Activated naive CD4-positive, alpha-beta T cell treated with anti-CD3 and anti-CD28 coated beads, Interleukin-2, amount 50 U/mL, for 72 hours (primary cell): ENCODE measurements at regions not wholly inside any gene's neighbourhood (a gene's known extent, or its start where the extent isn't known, plus 50 kb on each side); places are given as distances from the start of the nearest gene placed in this dataset.
"Not testable (repeated sequence)": the region's sequence is repeated elsewhere in the genome, so short reads cannot be mapped to it uniquely, and the experiment has no call there.

Experiments used
- ATAC-seq, 2 donors: fragments of 150-1000 bp; cut with Tn5 transposase; 2 replicates each; pipeline ENCODE4 v1.10.0; 2021; ENCODE audit warnings: mild to moderate bottlenecking in 2 of 2, moderate library complexity in 2 of 2
- DNase-seq, 2 donors: peaks; one replicate each; pipeline ENCODE4 v3.0.0; 2021 to 2022; ENCODE audit warnings: low spot score in 2 of 2
- H3K27ac Mint-ChIP-seq, 2 donors: one replicate each; pipeline ENCODE4 v1.8.0; 2022; ENCODE audit warnings: mild to moderate bottlenecking in 2 of 2, mixed read lengths in 2 of 2
- H3K36me3 Mint-ChIP-seq, 2 donors: one replicate each; pipeline ENCODE4 v1.8.0; 2022; ENCODE audit warnings: mixed read lengths in 2 of 2
- H3K9me3 Mint-ChIP-seq, 2 donors: one replicate each; pipeline ENCODE4 v1.8.0; 2022; ENCODE audit warnings: mixed read lengths in 2 of 2

DNA sequence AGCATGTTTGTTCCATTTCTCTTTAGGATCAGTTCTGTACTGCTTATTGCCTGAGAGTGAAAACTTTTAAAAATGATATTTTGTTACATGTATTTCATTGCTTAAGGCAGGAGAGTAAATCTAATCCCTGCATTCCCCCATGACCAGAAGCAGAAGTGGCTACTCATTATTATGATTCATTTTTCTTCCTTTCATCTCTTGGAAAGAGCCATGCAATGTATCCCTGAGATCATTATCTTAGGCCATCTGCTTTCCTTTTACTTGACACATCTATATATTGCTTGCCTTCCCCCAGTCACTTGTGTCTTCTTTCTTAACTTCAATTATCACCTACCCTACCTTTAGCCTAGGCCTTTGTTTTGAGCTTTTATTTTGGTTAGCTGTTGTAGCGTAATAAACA lies 430.4 kb upstream of the CHRM3 start:
- ATAC-seq, result no peak
- H3K36me3 Mint-ChIP-seq, result no peaks in the 10 kb centered on the region
- DNase-seq, result no peak
- peaks cover 0 to 12% of the 10 kb centered on the region in 2 donors for H3K9me3 Mint-ChIP-seq
- H3K27ac Mint-ChIP-seq, result no peak overlapping the region

DNA sequence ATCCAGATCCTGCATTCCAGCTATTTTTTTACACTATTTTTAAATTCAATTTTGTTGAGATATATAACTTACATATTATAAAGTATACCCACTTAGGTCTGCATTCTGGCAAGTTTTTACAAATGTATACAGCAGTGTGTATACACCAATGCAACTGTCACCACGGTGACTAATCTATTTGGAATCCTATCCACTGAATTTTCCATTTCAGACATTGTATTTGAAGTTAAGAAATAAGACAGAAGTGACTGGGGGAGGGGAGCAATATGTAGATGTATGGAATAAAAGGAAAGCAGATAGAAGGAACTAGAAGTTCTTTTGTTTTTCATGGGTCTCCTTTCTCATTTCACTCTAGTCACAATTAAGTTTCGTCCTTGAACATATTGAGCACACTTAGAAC lies 431.5 kb upstream of the CHRM3 start:
- no peak for DNase-seq
- Mint-ChIP-seq H3K36me3 (no peaks in the 10 kb centered on the region), H3K27ac (no peak overlapping the region), H3K9me3 (peaks cover 0 to 12% of the 10 kb centered on the region in 2 donors)
- ATAC-seq, result no peak

DNA sequence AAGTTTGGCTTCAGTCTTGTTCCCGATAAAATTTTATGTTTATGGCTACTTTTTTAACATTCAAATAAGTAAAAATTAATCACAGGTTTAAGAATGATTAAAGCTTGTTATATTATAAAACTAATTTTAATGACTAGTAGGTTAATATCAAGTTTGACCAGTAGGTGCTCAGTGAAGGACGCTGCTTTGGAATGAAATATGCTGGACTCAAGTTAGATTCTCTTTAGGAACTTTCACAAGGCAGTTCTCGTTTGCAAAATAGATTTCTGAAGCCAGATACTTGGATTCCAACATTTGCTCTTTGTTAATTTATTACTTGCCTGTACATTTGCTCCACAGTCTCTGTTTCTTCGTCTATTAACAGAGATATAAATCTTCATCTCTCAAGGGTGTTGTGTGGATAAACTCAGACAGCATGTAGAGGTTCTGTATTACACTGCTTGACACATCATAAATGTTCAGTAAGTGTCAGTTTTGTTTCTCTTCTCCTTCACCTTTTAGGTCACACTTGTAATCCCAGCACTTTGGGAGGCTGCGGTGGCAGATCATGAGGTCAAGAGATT lies 432.8 kb upstream of the CHRM3 start:
- DNase-seq (no peak), ATAC-seq (no peak)
- H3K27ac Mint-ChIP-seq, result no peak overlapping the region
- H3K36me3 Mint-ChIP-seq, result no peaks in the 10 kb centered on the region
- H3K9me3 Mint-ChIP-seq, result peaks cover 0 to 12% of the 10 kb centered on the region in 2 donors

DNA sequence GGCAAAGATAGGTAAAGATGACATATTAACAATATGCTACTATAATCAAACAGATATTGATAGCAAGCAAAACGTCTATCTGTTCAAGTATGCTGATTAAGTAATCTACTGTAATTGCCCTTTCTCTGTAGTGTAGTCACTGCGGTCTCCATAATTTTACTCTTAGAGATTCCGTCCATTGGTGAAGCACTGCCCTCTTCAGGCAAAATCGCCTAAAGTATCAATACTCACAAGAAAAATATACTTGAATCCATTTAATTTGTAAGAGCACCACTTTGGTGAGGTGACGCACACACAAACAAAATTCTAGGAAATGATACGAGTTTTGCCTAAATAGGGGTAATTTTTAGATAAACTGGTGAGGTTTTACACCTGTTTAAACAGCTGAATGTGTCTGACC lies 434.6 kb upstream of the CHRM3 start:
- no peak overlapping the region for H3K27ac Mint-ChIP-seq
- DNase-seq, result no peak
- H3K36me3 Mint-ChIP-seq, result no peaks in the 10 kb centered on the region

DNA sequence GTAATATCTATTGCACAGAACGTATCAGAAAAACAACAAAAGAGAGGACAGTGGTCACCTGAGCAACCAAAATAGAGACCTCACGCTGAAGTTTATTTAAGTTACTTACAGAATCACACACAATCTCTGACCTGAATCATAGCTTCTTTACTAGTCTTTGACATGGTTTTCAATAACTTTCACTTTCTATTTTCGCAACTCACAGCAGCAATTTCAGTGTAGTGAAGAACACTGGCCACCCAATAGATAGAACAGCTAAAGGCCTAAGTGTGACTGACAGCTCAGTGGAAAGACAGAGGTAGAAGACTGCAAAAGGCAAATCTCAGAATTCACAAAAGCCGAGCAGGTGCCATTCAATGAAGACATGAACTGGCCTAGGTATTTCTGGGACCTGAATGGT lies 435.6 kb upstream of the CHRM3 start:
- ATAC-seq (no peak), DNase-seq (no peak)
- H3K36me3 Mint-ChIP-seq, result no peaks in the 10 kb centered on the region
- H3K9me3 Mint-ChIP-seq, result peaks cover 0 to 4% of the 10 kb centered on the region in 2 donors
- no peak overlapping the region for H3K27ac Mint-ChIP-seq

More for the DNA sequence above, 434.6 kb upstream of the CHRM3 start:
- ATAC-seq, result no peak
- peaks cover 0 to 8% of the 10 kb centered on the region in 2 donors for H3K9me3 Mint-ChIP-seq

DNA sequence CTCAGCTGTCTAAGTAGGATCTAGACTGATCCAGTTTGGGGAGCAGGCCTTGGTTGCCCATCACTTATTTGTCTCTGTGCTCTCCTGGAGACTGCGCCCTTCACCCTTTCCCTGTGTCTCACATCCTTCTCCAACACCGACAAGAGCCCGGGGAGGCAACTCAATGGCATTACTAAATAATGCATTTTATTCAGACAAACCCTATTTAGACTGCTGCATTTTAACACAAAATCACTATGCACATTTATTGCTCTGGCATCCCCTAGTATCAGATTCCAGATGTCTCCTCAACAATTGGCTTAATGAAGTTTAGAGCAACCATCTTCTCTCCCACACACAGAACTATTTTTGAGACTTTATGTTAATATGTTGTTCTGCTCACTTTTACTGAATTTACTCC lies 436.4 kb upstream of the CHRM3 start:
- Mint-ChIP-seq H3K9me3 (peaks cover 0 to 7% of the 10 kb centered on the region in 2 donors), H3K27ac (no peak overlapping the region), H3K36me3 (no peaks in the 10 kb centered on the region)
- ATAC-seq (no peak), DNase-seq (no peak)

DNA sequence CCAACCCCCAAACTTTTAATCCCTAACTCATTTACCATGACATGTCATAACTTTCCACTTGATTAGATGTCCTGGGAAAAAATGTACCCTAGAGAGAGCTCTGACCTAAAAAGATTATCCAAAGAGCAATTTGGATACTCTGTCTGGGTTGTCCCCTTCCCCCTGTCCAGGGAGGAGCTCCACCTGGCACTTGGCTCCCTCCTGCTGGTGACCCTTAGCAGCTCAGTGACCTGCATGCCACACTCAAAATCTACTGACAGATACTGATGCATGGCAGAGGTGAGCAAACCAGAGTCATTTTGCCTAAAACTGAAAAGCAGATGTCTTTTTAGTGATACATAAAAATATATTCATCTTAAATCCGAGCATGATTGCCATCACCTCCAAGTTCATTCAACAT lies 442.3 kb upstream of the CHRM3 start:
- H3K27ac Mint-ChIP-seq, result no peak overlapping the region

DNA sequence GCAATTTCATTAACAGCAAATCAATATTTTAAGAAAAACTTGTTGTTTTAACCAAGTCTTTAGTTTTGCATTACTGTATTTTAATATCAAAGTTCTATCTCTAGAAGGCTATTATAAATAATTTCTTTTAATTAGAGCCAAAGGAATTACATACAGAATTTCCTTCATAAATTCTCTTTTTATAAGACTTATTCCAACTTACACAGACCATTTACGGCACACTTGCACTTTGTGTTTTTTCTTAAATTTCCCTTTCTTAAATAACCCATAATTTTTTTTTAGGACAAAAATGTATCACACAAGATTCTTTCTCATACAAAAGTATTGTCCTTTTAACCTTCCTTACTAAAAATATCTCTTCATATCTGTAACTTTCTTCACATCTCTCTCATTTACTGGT lies 458.5 kb upstream of the CHRM3 start:
- DNase-seq, result no peak
- ATAC-seq, result no peak
- Mint-ChIP-seq H3K27ac (no peak overlapping the region), H3K9me3 (peaks cover 11 to 16% of the 10 kb centered on the region in 2 donors), H3K36me3 (no peaks in the 10 kb centered on the region)

More for the DNA sequence above, 442.3 kb upstream of the CHRM3 start:
- DNase-seq (no peak), ATAC-seq (no peak)
- no peaks in the 10 kb centered on the region for H3K36me3 Mint-ChIP-seq
- peaks cover 0 to 3% of the 10 kb centered on the region in 2 donors for H3K9me3 Mint-ChIP-seq

DNA sequence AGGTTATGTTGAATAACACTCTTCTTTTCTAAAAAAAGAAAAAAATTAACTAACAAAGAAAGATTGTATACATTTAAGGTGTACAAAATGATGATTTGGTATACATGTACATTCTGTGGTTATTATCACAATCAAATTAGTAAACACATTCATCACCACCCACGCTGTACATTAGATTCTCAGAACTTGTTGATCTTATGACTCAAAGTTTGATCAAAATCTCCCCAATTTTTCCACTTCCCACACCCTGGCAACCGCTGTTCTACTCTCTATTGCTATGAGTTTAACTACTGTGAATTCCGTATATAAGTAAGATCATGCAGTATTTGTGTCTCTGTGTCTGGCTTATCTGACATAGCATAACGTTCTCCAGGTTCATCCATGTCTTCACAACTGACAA lies 469.5 kb upstream of the CHRM3 start:
- DNase-seq, result no peak
- Mint-ChIP-seq H3K9me3 (peaks cover 0 to 5% of the 10 kb centered on the region in 2 donors), H3K36me3 (no peaks in the 10 kb centered on the region), H3K27ac (no peak overlapping the region)
- no peak for ATAC-seq

DNA sequence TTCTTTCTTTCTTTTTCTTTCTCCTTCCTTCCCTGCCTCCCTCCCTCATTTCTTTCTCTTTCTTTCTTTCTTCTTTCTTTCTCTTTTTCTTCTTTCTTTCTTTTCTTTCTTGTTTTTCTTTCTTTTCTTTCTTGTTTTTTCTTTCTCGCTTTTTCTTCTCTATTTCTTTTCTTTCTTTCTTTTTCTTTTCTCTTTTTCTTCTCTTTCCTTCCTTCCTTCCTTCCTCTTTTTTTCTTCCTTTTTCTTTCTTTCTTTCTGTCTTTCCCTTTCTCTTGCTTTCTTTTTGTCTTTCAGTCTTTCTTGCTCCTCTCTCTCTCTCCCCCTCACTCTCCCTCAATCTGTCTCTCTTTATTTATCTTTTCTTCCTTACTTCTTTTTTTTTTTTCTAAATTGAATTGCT lies 472.0 kb upstream of the CHRM3 start:
- Mint-ChIP-seq H3K27ac (no peak overlapping the region), H3K36me3 (no peaks in the 10 kb centered on the region), H3K9me3 (peaks cover 0 to 17% of the 10 kb centered on the region in 2 donors)
- ATAC-seq, result no peak
- DNase-seq, result no peak

DNA sequence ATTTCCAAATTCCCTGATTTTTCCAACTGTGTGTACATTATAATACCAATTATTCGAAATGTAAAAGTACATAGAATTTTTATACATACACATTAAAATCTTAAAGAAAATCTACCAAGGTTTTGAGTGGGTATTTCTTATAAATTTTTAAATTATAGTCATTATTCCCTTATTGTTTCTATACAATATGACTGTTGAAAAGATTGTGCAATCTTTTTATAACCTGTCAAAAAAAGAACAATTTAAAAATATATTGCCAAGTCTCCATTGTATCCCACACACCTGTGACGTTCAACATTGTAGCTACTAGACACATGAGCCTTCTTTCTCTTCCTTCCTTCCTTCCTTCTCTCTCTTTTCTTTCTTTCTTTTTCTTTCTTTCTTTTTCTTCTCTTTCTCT lies 473.2 kb upstream of the CHRM3 start:
- DNase-seq, result no peak
- Mint-ChIP-seq H3K27ac (no peak overlapping the region), H3K9me3 (peaks cover 0 to 17% of the 10 kb centered on the region in 2 donors), H3K36me3 (no peaks in the 10 kb centered on the region)
- no peak for ATAC-seq

DNA sequence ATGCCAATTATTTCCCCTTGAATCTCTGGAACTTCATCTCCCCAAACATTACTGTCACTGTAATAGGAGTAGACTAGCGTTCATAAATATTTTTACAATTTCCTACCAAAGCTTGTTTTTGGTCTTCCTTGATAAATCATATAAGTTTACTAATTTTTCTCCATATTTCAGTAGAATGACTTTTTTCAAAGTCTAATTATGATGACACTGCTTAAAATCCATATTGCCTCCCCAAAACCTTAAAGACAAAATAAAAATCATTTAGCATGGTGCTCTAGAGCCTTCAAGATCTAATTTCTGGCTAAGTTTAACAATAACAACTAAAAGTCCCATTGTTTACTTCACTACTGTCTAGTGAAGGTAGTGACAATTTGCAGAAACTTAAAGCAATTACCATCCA lies 474.2 kb upstream of the CHRM3 start:
- DNase-seq (no peak), ATAC-seq (no peak)
- H3K9me3 Mint-ChIP-seq, result peaks cover 0 to 17% of the 10 kb centered on the region in 2 donors
- no peak overlapping the region for H3K27ac Mint-ChIP-seq
- no peaks in the 10 kb centered on the region for H3K36me3 Mint-ChIP-seq

DNA sequence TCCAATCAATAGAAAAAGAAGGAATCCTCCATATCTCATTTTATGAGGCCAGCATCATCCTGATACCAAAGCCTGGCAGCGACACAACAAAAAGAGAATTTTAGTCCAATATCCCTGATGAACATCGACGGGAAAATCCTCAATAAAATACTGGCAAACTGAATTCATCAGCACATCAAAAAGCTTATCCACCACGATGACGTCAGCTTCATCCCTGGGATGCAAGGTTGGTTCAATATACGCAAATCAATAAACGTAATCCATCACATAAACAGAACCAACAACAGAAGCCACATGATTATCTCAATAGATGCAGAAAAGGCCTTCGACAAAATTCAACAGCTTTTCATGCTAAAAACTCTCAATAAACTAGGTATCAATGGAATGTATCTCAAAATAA lies 483.6 kb upstream of the CHRM3 start:
- not testable (repeated sequence) for H3K27ac Mint-ChIP-seq, ATAC-seq, DNase-seq
- Mint-ChIP-seq H3K9me3 (peaks cover 13 to 23% of the 10 kb centered on the region in 2 donors), H3K36me3 (peaks cover 0 to 23% of the 10 kb centered on the region in 2 donors)

DNA sequence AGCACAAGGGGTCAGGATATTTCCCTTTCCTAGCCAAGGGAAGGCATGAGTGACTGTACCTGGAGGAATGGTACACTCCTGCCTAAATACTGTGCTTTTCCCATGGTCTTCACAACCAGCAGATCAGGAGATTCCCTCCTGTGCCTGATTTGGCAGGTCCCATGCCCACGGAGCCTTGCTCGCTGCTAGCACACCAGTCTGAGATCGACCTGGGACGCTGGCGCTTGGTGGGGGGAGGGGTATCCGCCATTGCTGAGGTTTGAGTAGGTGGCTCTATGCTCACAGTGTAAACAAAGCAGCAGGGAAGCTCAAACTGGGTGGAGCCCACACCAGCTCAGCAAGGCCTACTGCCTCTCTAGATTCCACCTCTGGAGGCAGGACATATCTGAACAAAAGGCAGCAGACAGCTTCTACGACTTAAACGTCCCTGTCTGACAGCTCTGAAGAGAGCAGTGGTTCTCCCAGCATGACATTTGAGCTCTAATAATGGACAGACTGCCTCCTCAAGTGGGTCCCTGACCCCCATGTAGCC lies 486.0 kb upstream of the CHRM3 start:
- Mint-ChIP-seq H3K27ac (no peak overlapping the region), H3K36me3 (peaks cover 0 to 23% of the 10 kb centered on the region in 2 donors), H3K9me3 (peaks cover 22 to 25% of the 10 kb centered on the region in 2 donors)
- no peak for ATAC-seq
- DNase-seq, result no peak

DNA sequence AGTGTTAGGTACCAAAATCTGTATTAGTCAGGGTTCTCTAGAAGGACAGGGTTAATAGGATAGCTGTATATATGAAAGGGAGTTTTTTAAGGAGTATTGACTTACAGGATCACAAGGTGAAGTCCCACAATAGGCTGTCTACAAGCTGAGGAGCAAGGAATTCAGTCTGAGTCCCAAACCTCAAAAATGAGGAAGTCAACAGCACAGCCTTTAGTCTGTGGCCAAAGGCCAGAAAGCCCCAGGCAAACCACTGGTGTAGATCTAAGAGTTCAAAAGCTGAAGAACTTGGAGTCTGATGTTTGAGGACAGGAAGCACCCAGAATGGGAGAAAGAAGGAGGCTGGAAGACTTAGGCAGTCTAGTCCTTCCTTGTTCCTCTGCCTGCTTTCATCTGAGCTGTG lies 487.5 kb upstream of the CHRM3 start:
- DNase-seq, result no peak
- ATAC-seq, result no peak
- peaks cover 0 to 23% of the 10 kb centered on the region in 2 donors for H3K36me3 Mint-ChIP-seq
- peaks cover 23 to 25% of the 10 kb centered on the region in 2 donors for H3K9me3 Mint-ChIP-seq
- no peak overlapping the region for H3K27ac Mint-ChIP-seq

DNA sequence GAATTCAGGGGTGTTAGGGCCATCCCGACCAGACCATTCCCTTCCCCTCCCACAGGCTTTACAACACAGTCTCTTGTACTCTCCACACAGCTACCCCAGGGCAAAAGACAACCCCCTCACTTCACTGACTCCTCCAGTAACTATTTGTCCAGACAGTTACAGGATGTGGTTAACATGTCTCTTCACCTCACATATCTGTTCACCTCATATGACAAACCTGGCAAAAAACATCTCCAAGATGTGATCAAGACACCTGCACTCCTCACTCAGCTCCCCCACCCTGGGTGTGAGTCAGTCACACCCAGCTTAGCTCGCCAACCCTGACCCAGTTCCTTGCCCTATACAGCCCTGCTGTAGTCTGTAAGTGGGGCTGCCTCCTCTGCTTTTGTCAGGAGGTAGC lies 490.5 kb upstream of the CHRM3 start:
- Mint-ChIP-seq H3K9me3 (peaks cover 8 to 15% of the 10 kb centered on the region in 2 donors), H3K27ac (no peak overlapping the region), H3K36me3 (peaks cover 0 to 4% of the 10 kb centered on the region in 2 donors)
- DNase-seq (no peak), ATAC-seq (no peak)

DNA sequence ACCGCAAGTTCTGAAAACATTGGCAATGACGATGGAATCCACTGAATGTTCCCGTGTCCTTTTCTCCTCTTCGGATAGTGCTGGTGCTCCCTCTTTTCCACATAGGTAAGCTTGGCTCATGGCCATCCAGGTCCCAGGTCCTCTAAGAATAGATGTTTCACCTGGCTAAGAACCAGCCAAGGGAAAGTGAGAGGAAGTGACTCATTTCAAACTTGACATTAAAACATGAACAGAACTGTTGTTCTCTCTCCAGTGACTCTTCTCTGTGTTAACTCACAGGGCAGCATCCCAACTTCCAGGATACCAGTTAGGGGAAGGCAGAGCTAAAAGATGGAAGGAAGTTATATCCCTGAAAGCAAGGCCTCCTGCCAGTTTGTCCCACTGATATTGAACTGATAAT lies 493.8 kb upstream of the CHRM3 start:
- ATAC-seq, result no peak
- no peaks in the 10 kb centered on the region for H3K36me3 Mint-ChIP-seq

DNA sequence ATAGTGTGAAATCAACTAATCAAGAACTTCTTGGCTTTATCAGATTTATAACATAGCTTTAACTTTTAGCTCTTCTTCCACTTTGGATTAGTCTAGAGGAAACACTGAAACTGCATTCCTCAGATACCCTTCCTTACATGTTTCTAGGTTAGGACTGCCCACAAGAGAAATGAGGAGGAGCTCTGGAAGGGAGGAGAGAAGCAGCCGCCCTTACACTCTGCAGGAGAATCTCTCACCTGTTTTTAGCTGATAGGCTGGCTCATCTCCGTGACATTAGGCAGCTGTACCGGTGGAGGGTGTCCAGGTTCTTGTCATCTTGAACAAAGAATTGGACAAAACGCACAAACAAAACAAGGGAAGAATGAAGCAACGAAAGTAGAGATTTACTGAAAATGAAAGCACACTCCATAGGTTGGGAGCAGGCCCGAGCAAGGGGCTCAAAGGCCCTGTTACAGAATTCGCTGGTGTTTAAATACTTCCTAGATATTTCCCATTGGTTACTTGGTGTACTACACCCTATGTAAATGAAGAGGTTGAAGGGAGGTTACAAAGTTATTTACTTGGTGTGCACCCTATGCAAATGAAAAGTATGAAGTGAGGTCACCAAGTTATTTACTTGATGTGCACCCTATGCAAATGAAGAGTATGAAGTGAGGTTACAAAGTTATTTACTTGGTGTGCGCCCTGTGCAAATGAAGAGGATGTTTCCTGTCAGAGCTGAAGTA lies 524.9 kb upstream of the CHRM3 start:
- H3K9me3 Mint-ChIP-seq, result peaks cover 7 to 10% of the 10 kb centered on the region in 2 donors
- no peaks in the 10 kb centered on the region for H3K36me3 Mint-ChIP-seq
- ATAC-seq (no peak), DNase-seq (no peak)
- H3K27ac Mint-ChIP-seq, result no peak overlapping the region

More for the DNA sequence above, 493.8 kb upstream of the CHRM3 start:
- Mint-ChIP-seq H3K9me3 (peaks cover 6 to 15% of the 10 kb centered on the region in 2 donors), H3K27ac (no peak overlapping the region)
- DNase-seq, result no peak
